ENCODE measurements at regions not wholly inside any gene's neighbourhood (a gene's known extent, or its start where the extent isn't known, plus 50 kb on each side); places are given as distances from the start of the nearest gene placed in this dataset.

DNA sequence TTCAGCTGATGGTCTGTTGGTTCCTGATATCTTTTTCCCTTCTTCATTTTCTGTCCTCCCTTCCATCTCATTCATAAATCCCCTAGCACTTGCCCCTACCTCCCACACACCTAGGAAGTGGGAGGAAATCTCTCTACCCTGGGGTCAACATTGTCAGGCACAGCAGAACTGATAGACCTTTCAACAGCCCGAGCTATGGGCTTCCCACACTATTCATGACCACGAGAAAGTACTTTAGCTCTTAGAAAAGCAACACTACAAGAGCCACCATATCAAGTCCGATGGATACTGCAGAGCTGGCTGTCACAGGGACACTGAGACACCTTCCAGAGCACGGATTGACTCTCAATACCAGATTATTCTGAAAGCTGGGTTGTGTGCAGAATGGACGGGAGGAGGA, 180.6 kb upstream of the NEBL start:
- CTCF ChIA-PET, result no interaction called here
- H3K27ac Mint-ChIP-seq, result no peak overlapping the region
- 82% methylated on average over 2 of the region's 5 CpGs for WGBS (ENCODE audit: insufficient coverage)
- Histone ChIP-seq H3K36me3 (ENCODE audit: control insufficient read depth in 2 of 2, extremely low read depth in 1 of 2, insufficient read depth in 1 of 2, low read length in 1 of 2) (no peaks in the 10 kb centered on the region), H3K27me3 (replicated peaks in 1 of 2; ENCODE audit: control insufficient read depth in 2 of 2, extremely low read depth in 1 of 2, insufficient read depth in 2 of 2, low read length in 1 of 2) (peaks cover 0 to 4% of the 10 kb centered on the region in 2 experiments), H3K9me3 (no peaks in the 10 kb centered on the region), H3K27ac (ENCODE audit: low read length) (no peak overlapping the region), H3K4me3 (ENCODE audit: control insufficient read depth in 1 of 2, extremely low read depth in 1 of 2, low read length in 1 of 2) (no peak overlapping the region), H3K4me1 (ENCODE audit: control insufficient read depth in 1 of 2, extremely low read depth in 1 of 2, insufficient read depth in 2 of 2, low read length in 2 of 2) (no peaks in the 10 kb centered on the region)
- no peak overlapping the region for H3K4me3 Mint-ChIP-seq
- no peaks in the 10 kb centered on the region for H3K36me3 Mint-ChIP-seq
- no peaks in the 10 kb centered on the region for H3K4me1 Mint-ChIP-seq
- H3K27me3 Mint-ChIP-seq, result peaks cover 2 to 3% of the 10 kb centered on the region in 2 donors
- H3K9me3 Mint-ChIP-seq, result no peaks in the 10 kb centered on the region
- ATAC-seq (replicated peaks in 1 of 4) (no peak), DNase-seq (no peak)
- POLR2A ChIA-PET, result interaction anchor here in 1 of 2 donors (0.6 kb wide), 1 partner anchor 385 kb away, joined by 8 read pairs; no protein-coding TSS in a partner anchor

DNA sequence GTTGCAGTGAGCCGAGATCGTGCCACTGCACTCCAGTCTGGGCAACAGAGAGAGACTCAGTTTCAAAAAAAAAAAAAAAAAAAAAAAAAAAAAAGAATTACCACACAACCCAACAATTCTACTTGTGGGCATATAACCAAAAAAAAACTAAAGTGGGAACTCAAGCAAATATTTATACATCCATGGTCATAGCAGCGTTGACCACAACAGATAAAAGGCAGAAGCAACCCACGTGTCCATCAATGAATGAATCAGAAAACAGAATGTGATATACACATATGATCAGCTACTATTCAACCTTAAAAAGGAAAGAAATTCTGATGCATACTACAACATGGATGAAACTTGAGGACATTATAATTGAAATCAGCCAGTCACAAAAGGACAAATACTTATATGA, 179.3 kb upstream of the NEBL start:
- Mint-ChIP-seq H3K27me3 (peaks cover 3 to 5% of the 10 kb centered on the region in 2 donors), H3K4me3 (no peak overlapping the region), H3K9me3 (no peaks in the 10 kb centered on the region), H3K27ac (no peak overlapping the region), H3K4me1 (no peaks in the 10 kb centered on the region), H3K36me3 (no peaks in the 10 kb centered on the region)
- no peaks in the 10 kb centered on the region for H3K36me3 ChIP-seq (ENCODE audit: control insufficient read depth in 2 of 2, extremely low read depth in 1 of 2, insufficient read depth in 1 of 2, low read length in 1 of 2)
- H3K4me1 ChIP-seq (ENCODE audit: control insufficient read depth in 1 of 2, extremely low read depth in 1 of 2, insufficient read depth in 2 of 2, low read length in 2 of 2), result no peaks in the 10 kb centered on the region
- H3K27me3 ChIP-seq (replicated peaks in 1 of 2; ENCODE audit: control insufficient read depth in 2 of 2, extremely low read depth in 1 of 2, insufficient read depth in 2 of 2, low read length in 1 of 2), result peaks cover 0 to 7% of the 10 kb centered on the region in 2 experiments
- WGBS (ENCODE audit: insufficient coverage), result no CpG with 5 or more reads among the region's 4 CpGs
- DNase-seq (no peak), ATAC-seq (replicated peaks in 1 of 4) (no peak)
- no peak overlapping the region for H3K4me3 ChIP-seq (ENCODE audit: control insufficient read depth in 1 of 2, extremely low read depth in 1 of 2, low read length in 1 of 2)
- CTCF ChIA-PET, result no interaction called here
- POLR2A ChIA-PET, result no interaction called here
- no peaks in the 10 kb centered on the region for H3K9me3 ChIP-seq
- no peak overlapping the region for H3K27ac ChIP-seq (ENCODE audit: low read length)

DNA sequence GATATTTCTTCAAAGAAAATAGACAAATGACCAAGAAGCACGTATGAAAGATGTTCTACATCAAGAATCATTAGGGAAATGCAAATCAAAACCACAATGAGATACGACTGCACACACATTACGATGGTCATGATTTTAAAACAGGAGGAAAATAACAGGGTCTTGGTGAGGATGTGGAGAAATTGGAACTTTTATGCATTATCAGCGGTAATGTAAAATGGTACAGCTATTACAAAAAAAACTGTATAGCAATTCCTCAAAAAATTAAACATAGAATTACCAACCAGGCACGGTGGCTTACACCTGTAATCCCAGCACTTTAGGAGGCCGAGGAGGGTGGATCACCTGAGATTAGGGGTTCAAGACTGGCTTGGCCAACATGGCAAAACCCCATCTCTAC, 178.8 kb upstream of the NEBL start:
- POLR2A ChIA-PET, result no interaction called here
- CTCF ChIA-PET, result no interaction called here

DNA sequence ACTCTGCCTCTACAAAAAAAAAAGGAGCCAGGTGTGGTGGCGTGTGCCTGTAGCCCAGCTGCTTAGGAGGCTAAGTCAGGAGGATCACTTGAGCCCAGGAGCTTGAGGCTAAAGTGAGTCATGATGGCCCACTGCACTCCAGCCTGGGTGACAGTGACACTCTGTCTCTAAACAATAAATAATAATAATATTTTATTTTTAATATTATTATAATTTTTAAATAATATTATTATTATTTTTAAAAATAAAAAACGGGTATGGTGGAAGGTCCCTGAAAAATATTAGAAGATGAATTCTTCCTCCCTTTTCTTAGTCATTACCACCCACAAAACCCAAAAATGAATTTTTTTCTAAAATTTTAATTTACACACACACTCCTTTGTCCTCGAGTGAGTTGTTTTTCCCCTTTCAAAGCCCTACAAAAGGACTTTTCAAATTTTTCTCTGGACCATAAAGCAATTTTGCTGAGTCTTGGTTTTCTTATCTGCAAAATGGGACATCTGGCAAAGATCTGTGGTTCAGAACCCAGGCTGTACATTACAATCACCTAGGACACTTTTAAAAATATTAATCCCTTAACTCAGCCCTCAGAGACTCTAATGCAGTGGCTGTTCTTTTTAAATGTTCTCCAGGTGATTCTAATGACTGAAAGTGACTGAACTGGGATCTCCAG, 174.0 kb upstream of the NEBL start:
- H3K27me3 ChIP-seq (replicated peaks in 1 of 2; ENCODE audit: control insufficient read depth in 2 of 2, extremely low read depth in 1 of 2, insufficient read depth in 2 of 2, low read length in 1 of 2), result peaks cover 0 to 7% of the 10 kb centered on the region in 2 experiments
- ATAC-seq (replicated peaks in 1 of 4) (no peak), DNase-seq (no peak)
- H3K36me3 ChIP-seq (ENCODE audit: control insufficient read depth in 2 of 2, extremely low read depth in 1 of 2, insufficient read depth in 1 of 2, low read length in 1 of 2), result no peaks in the 10 kb centered on the region
- no peak overlapping the region for H3K27ac ChIP-seq (ENCODE audit: low read length)
- Mint-ChIP-seq H3K4me1 (no peaks in the 10 kb centered on the region), H3K27ac (no peak overlapping the region), H3K27me3 (peaks cover 3% of the 10 kb centered on the region in 2 donors), H3K4me3 (no peak overlapping the region), H3K9me3 (no peaks in the 10 kb centered on the region), H3K36me3 (no peaks in the 10 kb centered on the region)
- 20% methylated on average over 1 of the region's 3 CpGs for WGBS (ENCODE audit: insufficient coverage)
- POLR2A ChIA-PET, result no interaction called here
- CTCF ChIA-PET, result no interaction called here
- no peaks in the 10 kb centered on the region for H3K9me3 ChIP-seq
- no peaks in the 10 kb centered on the region for H3K4me1 ChIP-seq (ENCODE audit: control insufficient read depth in 1 of 2, extremely low read depth in 1 of 2, insufficient read depth in 2 of 2, low read length in 2 of 2)
- no peak overlapping the region for H3K4me3 ChIP-seq (ENCODE audit: control insufficient read depth in 1 of 2, extremely low read depth in 1 of 2, low read length in 1 of 2)

More for the DNA sequence above, 178.8 kb upstream of the NEBL start:
- DNase-seq (no peak), ATAC-seq (replicated peaks in 1 of 4) (no peak)
- Mint-ChIP-seq H3K27me3 (peaks cover 3 to 5% of the 10 kb centered on the region in 2 donors), H3K4me3 (no peak overlapping the region), H3K36me3 (no peaks in the 10 kb centered on the region), H3K4me1 (no peaks in the 10 kb centered on the region), H3K27ac (no peak overlapping the region), H3K9me3 (no peaks in the 10 kb centered on the region)
- Histone ChIP-seq H3K9me3 (no peaks in the 10 kb centered on the region), H3K4me1 (ENCODE audit: control insufficient read depth in 1 of 2, extremely low read depth in 1 of 2, insufficient read depth in 2 of 2, low read length in 2 of 2) (no peaks in the 10 kb centered on the region), H3K36me3 (ENCODE audit: control insufficient read depth in 2 of 2, extremely low read depth in 1 of 2, insufficient read depth in 1 of 2, low read length in 1 of 2) (no peaks in the 10 kb centered on the region), H3K27me3 (replicated peaks in 1 of 2; ENCODE audit: control insufficient read depth in 2 of 2, extremely low read depth in 1 of 2, insufficient read depth in 2 of 2, low read length in 1 of 2) (peaks cover 0 to 7% of the 10 kb centered on the region in 2 experiments), H3K4me3 (ENCODE audit: control insufficient read depth in 1 of 2, extremely low read depth in 1 of 2, low read length in 1 of 2) (no peak overlapping the region), H3K27ac (ENCODE audit: low read length) (no peak overlapping the region)
- no CpG with 5 or more reads among the region's 6 CpGs for WGBS (ENCODE audit: insufficient coverage)

DNA sequence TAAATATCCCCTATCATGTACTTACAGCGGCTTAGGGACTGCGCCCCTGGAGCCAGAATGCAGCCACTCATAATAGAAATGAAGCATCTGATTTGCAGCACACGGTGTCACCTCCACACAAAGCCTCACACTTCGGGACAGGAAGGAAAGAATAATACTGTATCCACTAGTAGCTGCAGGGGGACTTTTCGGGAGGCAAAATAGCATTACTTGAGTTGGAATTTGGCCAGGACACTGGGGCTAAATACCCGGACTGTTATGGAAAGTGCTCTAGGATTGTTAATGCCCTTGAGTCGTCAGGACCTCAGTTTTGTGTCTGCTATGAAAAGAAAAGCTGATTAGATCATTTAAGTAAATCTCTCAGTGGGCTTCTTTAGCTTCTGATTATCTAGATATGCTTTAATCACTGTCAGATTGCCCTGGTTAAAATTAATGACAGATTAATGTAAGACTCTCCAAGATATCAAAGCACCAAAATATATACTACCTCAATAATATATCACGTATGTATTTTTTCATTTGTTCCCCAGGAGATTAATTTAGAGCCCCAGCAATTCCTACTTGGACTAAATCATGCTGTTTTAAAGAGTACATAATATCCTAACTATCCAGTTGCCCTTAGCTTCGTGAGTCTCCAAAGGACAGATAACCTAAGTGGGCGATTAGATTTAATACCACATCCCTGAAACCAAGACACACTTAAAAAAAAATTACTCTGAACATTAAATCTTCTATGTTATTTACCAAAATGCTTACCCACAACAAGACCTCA, 173.0 kb upstream of the NEBL start:
- Mint-ChIP-seq H3K27me3 (peaks cover 1 to 4% of the 10 kb centered on the region in 2 donors), H3K4me3 (no peak overlapping the region), H3K27ac (no peak overlapping the region), H3K4me1 (no peaks in the 10 kb centered on the region), H3K36me3 (no peaks in the 10 kb centered on the region), H3K9me3 (no peaks in the 10 kb centered on the region)
- Histone ChIP-seq H3K4me3 (ENCODE audit: control insufficient read depth in 1 of 2, extremely low read depth in 1 of 2, low read length in 1 of 2) (no peak overlapping the region), H3K4me1 (ENCODE audit: control insufficient read depth in 1 of 2, extremely low read depth in 1 of 2, insufficient read depth in 2 of 2, low read length in 2 of 2) (no peaks in the 10 kb centered on the region), H3K9me3 (no peaks in the 10 kb centered on the region), H3K27me3 (replicated peaks in 1 of 2; ENCODE audit: control insufficient read depth in 2 of 2, extremely low read depth in 1 of 2, insufficient read depth in 2 of 2, low read length in 1 of 2) (peaks cover 0 to 7% of the 10 kb centered on the region in 2 experiments), H3K36me3 (ENCODE audit: control insufficient read depth in 2 of 2, extremely low read depth in 1 of 2, insufficient read depth in 1 of 2, low read length in 1 of 2) (no peaks in the 10 kb centered on the region), H3K27ac (ENCODE audit: low read length) (no peak overlapping the region)
- DNase-seq (no peak), ATAC-seq (replicated peaks in 1 of 4) (no peak)
- WGBS (ENCODE audit: insufficient coverage), result 78% methylated on average over 5 of the region's 10 CpGs
- CTCF ChIA-PET, result interaction anchor here in 1 of 2 donors (0.6 kb wide), 1 partner anchor 36 kb away, joined by 6 read pairs; no protein-coding TSS in a partner anchor
- POLR2A ChIA-PET, result no interaction called here

DNA sequence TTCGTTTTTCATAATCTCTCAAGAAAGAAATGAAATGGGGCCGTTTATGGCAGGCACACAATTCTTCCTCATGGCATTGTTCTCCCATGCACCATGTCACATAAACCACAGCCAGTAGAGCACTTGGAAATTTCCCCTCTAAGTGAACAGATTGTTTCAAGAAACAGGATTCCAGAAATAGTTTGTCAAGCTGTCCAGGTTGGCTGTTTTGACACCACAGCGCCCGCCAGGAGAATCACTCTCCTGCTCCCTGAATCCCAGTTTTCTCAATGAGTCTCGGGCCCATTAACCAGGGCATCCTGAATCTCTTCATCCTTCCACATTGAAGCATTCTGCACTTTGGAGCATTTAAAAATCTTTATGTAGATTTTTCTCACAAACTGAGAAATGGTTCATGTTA, 172.2 kb upstream of the NEBL start:
- Mint-ChIP-seq H3K27ac (no peak overlapping the region), H3K4me1 (no peaks in the 10 kb centered on the region), H3K27me3 (peaks cover 3 to 6% of the 10 kb centered on the region in 2 donors), H3K9me3 (no peaks in the 10 kb centered on the region), H3K36me3 (no peaks in the 10 kb centered on the region), H3K4me3 (no peak overlapping the region)
- WGBS (ENCODE audit: insufficient coverage), result 60% methylated on average over 5 of the region's 5 CpGs
- H3K4me1 ChIP-seq (ENCODE audit: control insufficient read depth in 1 of 2, extremely low read depth in 1 of 2, insufficient read depth in 2 of 2, low read length in 2 of 2), result no peaks in the 10 kb centered on the region
- ATAC-seq (replicated peaks in 1 of 4), result no peak
- no peaks in the 10 kb centered on the region for H3K36me3 ChIP-seq (ENCODE audit: control insufficient read depth in 2 of 2, extremely low read depth in 1 of 2, insufficient read depth in 1 of 2, low read length in 1 of 2)
- no peak for DNase-seq
- H3K4me3 ChIP-seq (ENCODE audit: control insufficient read depth in 1 of 2, extremely low read depth in 1 of 2, low read length in 1 of 2), result no peak overlapping the region
- H3K27ac ChIP-seq (ENCODE audit: low read length), result no peak overlapping the region
- POLR2A ChIA-PET, result no interaction called here
- CTCF ChIA-PET, result no interaction called here
- no peaks in the 10 kb centered on the region for H3K9me3 ChIP-seq
- H3K27me3 ChIP-seq (replicated peaks in 1 of 2; ENCODE audit: control insufficient read depth in 2 of 2, extremely low read depth in 1 of 2, insufficient read depth in 2 of 2, low read length in 1 of 2), result peaks cover 0 to 7% of the 10 kb centered on the region in 2 experiments

All from T-cell (primary cell).